Stimulated activated CD4-positive, alpha-beta T cell treated with anti-CD3 and anti-CD28 coated beads, Interleukin-12 subunit alpha, Interleukin-12 subunit beta, amount 100 ng/mL, for 4 hours (primary cell): ENCODE measurements at regions not wholly inside any gene's neighbourhood (a gene's known extent, or its start where the extent isn't known, plus 50 kb on each side); places are given as distances from the start of the nearest gene placed in this dataset.

Source experiments
- DNase-seq: peaks from one replicate; pipeline ENCODE4 v3.0.0-alpha.2; 2020

DNA sequence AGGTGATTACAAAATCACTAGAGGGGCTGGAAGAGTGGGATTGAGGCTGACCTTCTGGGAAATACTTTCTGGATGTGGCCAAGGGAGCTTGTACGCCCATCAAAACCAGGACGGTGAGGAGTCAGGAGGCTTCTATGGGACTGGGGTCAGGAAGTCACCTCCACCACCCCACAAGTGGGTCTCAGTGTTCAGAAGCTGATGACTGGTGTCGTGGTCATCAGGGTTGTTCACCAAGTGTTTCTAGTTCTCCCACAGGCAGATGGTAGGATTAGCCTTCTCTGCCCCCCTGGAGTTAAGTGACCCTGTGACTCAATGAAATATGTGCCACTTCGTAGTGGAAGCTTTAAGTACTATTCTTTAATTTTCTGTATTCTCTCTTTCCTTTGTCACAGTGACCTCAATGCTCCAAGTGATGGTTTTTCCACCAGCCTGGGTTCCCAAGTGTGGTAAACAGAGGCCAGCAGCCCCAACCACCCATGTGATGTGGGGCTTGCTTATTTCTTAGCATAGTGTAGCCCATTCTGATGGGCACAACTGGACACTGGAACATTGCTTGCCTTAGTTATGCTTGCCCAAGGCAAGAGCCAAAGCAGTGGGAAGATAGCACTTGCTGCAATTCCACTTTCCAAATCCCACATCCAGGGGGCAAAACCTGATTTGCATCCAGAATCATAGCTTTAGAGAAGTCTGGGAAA is 258.8 kb downstream of the CYP26B1 start:
- no peak for DNase-seq

DNA sequence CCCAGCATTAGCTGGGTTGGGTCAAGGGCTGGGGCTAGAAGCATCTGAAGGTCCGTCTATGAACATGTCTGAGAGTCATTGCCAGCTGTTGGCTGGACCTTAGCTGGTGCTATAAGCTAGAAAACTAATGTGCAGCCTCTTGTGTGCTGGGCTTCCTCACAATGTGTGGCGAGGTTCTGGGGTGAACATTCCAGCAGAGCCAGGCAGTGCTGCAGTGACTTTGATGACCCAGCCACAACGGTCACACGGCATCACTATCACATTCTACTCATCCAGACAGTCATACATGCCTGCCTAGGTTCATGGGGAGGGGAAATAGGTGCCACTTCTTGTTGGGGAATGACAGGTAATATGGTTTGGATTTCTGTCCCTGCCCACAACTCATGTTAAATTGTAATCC is 260.5 kb downstream of the CYP26B1 start:
- DNase-seq, result no peak

DNA sequence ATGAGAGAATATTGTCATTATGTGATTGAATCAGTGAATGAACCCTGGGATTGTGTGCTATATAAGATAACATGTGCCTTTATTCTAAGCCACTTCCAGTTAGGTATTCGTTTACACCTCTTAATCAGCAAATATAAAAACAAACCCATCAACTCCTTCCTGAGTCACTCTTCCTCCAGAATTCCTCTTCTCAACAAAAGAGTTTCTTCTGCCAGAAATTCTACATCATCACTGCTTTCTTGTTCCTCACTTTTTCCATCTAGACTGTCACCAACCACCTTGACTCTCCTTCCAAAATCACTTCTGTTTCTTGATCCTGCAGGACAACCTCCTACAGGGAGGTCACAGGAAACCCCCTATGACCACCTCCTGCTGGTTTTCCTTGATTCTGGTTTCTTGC is 261.4 kb downstream of the CYP26B1 start:
- DNase-seq, result no peak

DNA sequence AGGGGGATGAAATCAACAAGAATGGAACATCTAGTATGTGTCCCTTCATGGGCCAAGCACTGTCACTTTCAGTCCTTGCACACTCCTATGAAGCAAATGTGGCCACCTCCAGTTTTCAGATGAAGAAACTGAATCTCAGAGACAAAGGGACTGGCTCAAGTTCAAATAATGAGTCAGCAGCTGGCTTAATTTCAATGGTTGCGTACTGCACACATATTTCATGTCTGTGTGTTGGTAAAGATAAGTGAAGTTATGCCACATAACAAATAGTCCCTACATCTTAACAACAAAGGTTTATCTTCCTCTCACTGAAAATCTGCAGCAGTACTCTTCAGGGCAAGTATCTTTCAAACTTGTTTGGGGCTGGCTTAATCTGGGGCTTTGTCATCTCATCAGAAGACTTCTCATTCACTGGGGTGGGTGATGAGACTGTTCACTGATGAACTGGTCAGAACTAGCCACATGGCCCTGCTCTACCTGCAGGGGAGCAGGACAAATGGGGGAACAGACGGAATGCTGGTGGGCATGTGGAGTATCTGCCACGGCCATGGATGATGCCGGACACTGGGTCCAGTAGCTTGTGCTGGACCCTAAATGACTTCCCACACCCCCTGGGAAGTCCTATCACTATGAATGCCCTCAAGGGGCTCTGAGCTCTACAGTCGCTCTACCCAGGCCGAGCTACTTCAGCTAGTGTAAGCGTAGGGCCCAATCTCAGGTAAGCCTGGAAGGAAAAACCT is 263.2 kb downstream of the CYP26B1 start:
- DNase-seq, result no peak

DNA sequence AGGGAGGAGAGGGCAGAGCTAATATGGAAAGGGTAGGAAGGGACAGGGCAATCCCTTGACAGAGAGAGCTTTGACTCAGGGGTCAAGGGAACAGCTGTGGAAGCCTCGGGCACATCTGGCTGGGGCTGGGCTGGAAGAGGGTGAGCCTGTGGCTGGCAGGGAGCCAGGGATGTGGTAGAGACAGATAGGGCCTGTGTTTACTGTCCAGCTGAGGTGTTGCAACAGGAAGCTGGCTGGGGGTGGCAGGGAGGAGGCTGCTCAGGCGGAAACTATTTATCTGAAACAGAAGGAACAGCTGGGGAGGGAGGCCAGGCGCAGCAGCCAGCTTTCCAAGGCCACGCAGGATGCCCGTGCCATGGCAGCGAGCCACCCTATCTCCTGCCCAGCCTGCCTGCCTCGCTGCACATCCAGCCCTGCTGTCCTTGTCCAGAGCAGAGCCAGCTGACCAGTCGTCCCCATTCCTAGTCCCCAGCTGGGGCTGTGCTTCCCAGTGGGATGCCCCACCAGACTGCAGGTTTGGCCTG is 264.7 kb downstream of the CYP26B1 start:
- DNase-seq, result no peak

DNA sequence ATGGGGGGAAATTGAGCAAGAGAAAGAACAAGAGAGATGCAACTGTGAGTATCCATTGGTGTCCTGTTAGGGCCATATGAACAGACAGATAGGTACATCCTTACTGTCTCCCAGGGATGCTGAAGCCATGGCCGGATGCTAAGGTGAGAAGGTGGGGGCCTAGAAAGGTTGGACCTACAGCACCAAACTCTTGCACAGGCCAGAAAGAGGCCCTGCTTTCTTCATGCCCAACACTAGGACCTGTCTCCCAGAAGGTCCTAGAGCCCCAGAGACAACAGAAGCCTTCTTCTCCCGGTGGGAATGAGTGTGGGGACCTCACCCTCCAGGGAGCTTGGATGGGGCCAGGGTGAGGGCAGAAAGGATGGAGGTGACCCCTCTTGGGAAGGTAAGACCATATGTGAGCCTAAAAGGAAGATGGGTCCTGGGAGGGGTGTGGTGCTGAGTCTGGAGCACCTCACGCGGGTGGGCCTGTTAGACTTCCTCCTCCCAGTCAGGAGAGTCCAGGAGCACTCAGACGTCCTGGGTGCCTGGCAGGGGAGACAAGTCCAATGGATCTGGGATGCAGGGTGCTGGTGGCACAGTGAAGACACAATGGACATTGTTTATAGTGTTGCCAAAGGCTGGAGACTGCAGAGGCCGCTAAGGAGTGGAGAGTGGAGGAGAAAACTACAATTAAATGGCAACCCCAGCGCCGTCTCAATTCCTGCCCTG is 265.3 kb downstream of the CYP26B1 start:
- no peak for DNase-seq

DNA sequence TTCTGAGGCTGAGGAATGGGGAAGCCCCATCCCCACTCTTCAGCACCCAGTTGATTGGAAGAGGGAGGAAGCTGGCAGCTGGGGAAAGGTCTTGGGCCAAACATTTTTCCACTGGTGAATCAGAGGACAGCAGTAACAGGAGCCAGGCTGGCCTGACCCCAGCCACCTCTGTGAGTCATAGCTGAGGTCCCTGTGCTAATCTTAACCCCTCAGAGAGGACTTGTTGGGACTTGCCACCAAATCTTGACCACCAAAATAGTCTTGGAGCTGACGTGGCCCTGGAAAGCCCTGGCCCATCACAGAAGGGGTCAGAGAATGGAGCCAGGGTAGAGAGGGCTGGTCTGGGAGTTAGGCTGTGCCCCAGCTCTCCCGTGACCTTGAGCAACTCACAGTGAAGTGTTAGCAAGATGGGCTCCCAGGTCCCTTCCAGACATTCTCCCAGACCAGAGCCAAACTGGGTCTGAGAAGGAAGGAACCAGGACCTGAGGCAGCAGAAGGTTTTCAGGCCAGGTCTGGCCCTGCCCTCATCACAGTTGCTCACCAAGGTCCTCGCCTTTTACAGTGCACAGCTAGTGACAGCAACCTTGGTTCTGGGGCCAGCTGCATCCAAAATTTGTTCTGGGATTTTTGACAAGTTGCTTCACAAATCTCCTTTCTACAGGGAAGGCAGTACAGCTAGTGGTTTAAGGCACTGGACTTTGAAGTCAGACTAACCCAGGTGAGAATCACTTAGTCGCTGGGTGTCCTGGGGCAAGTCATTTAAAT is 266.6 kb downstream of the CYP26B1 start:
- DNase-seq, result no peak

DNA sequence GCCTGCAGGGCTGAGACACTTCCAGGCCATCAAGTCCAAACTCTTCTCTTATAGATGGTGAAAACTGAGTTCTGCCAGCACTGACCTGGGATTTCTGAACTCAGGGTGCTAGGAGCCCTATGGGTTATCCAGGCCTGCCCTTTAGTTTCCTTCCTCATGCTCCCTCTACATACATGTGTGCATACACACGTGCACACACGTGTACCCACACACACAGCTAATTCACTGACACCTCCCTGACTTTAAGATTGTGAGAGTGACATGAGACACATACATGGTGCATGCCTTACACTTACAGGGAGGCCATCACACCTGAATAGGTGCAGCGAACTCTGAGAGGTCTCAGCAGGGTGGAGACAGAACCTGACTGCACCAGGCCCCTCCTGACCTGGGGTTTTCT is 267.4 kb downstream of the CYP26B1 start:
- DNase-seq, result no peak

DNA sequence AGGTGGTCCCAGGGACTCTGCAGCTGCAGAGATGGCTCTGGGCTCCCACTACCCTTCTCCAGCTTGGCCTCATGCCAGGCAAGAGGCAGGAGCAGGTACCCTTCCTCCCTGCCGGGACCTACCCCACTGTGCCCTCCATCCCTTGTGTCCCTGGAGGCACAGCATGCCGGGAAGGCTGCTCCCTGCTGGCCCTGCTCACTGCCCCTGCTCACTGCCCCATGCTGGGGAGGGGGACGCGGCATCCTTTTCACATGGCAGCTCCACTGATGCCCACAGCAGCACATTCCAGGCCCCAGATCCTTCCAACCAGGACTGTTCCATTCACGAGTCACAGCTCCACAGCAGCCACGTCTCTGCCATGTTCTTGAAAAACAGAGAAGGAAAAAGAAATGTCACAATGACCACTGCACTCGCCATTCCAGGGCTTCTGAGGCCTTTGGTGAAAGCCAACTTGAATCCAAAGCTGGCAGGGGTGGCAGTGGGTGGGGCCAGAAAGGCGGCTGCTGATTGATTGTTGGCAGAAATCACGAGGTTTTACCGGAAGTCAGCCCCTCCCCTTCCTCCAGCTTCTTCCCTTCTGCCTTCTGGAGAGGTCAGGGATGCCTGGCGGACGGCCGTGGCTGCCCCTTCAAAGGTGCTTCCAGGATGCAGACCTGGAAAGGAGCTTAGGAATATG is 268.0 kb downstream of the CYP26B1 start:
- DNase-seq, result no peak

DNA sequence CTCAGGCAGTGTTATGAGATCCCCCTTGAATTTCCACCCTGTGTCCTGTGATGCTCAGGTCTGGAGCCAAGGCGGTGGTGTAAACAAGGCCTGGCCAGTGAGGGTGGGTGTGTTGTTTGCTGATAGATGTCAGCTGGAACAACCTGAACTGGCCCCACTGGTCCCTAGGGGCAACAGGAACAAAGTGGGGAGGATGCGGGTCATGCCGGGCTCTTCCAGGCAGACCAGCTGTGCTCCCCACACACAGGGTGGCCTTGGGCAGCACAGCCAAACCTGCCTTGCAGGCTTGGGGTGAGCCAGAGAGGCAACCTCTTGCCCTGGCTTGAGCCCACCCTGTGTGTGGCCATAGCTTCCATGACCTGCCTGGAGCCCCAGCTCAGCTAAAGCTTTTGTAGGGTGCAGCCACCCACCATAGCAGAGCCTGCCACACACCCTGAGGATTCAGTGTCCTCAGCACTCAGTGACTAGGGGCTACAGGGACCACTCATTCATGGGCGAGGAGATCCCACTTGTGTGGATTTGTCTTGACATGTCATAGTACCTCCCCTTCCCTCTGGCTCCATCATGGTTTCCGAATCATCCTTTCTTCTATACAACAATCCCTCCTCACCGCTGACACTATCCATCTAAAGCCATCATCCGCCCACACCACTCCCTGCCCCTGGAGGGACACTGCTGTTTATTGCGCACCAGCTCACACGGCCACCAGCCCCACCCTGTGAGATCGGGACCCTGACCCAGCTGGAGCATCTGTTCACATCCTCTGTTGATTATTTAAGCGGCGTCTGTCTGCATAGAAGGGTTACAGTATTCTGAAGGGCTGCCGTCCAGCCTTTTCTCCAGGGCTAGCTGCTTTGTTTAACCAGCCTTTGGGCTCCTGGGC is 268.8 kb downstream of the CYP26B1 start:
- no peak for DNase-seq

DNA sequence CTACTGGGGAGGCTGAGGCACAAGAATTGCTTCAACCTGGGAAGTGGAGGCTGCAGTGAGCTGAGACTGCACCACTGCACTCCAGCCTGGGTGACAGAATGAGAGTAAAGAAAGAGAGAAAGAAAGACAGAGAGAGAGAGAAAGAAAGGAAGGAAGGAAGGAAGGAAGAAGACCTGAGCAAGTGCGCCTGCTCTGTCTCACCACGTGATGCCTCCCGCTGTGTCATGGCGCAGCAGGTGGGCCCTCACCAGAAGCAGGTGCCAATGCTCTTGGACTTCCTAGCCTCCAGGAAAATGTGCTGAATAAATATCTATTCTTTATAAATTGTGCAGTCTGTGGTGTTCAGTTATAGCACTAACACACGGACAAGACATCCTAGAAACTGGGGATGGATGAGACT is 270.0 kb downstream of the CYP26B1 start:
- no peak for DNase-seq

DNA sequence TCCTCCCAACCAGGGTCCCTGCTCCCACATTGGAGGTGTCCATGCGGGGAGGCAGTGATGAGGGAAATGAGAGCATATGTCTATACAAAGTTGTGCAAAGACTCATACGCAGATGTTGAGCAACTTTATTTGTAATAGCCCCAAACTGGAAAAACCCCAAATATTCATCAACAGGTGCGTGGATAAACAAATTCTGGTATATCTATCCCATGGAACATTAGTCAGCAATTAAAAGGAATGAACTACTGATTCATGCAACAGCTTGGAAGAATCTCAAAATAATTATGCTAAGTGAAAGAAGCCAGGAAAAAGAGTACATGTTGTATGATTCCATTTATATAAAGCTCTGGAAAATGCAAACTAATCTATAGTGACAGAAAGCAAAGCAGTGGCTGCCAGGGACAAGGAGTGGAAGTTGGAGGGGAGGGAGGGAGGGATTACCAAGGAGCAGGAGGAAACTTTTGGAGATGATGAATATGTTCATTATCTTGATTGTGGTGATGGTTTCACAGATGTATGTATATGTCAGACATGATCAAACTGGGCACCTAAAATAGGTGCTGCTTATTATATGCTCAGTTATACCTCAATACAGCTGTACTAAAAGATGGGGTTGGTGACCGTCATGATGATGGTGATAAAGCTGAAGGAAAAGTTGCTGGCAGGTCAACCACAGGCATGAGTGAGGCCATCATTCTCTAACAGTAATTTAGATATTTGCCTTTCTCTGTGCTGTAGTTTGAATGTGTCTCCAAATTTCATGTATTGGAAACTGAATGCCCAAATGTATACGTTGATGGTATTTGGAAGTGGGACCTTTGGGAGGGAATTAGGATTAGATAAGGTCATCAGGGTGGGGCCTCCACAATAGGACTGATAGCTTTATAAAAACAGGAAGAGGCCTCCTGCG is 270.9 kb downstream of the CYP26B1 start:
- no peak for DNase-seq

DNA sequence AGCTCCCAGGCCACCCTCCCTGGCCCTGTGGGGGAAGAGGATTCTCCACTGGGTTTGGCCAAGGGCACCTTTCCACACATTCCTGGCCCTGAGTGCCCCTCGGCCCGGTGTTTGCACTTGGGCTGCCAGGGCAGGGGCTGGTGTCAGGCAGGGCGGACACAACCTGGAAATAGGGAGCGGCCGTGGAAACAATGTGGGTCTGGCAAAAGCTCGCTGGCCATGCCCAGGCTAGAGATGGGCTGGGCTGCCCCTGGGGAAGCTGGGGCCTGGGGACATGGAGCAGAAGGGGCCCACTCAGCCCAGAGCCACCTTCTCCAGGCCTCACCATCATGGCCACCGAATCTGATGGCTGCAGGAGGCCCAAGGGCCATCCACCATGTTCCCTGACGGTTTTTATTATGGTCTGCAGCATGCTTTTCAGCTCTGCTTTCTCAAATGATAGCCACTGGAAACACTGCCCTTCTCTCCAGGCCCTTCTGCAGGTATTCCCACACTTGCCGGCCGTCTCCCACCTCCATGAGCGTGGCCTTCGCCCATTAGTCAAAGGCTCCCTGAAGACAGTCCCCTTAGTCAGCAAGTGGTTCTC is 275.1 kb downstream of the CYP26B1 start:
- DNase-seq, result no peak

DNA sequence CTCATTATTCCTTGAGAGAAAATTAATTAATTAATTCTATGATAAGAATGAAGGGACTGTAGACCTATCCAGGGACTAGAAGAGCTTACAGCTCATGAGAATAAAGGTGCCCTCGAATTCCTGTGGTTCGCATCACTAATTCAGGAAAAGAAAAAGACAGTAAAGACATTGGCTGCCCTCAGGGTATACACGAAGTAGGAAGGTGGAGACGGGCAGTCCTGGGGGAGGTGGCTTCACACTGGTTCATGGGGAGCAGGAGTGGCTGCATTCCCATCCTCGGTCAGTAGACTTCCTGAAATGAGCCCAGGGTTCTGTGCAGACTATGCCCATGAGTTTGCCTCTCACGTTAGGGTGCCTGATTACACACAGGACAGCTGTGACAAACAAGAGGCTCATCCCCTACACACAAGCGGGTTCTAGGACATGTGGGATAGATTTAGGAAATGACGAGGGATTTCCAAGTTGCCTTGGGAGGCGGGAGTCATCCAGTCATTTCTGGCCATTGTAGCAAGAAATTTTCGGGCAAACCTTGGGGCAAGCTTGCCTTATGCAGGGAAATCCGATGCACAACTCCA is 282.2 kb downstream of the CYP26B1 start:
- no peak for DNase-seq

DNA sequence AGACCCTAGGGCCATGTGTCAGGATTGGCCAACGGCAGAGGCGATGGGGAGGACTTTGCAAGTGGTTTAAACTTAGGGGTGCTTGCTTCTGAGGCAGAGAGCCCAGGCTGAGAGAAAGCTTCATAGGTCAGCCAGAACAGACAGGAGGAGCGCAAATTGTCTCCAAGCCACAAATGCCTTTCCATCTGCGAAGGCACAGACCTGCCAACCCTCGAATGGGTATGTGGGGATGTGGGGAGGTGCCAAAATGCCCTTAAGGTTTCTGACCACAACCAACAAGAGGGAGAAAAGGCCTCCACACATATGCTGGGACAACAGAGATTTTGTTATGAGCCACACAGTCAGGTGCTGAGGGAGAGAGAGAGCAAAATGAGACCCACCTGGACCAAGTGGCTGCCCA is 283.6 kb downstream of the CYP26B1 start:
- DNase-seq, result no peak

DNA sequence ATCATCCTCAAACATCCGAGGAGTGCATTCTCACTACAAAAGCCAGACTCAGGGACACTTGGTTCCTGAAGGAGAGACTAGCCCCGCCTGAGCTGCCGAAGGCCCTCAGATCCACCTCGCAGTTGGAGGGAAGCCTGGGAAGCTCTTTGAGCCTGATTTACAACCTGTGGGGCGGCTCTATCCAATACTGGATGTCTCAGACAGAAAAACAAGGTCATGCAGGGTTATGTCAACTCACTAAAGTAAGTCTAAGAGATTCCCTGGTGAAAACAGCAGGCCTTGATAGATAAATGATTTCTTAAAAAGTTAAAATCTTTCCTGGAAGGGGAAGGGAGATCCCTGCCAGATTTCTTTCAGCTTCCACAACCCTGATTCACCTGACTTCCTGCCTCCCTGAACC is 284.3 kb downstream of the CYP26B1 start:
- no peak for DNase-seq

DNA sequence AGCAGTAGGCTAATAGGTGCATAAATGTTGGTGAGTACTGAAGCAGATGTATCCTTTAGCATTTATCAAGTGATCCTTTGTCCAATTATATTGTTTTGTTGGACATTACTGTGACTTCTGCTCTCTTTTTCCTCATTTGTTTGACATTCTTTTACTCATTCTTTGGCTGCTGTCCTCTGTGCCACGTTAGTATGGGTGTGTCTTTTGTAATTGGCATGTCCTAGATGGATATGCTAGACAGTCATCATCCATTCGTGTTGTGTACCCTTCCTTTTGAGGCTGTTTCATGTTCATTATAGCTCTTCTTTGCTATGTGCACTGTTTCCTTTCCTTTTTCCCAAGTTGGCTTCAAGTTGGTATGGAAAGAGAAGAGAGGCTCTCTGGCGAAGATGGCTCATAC is 284.7 kb downstream of the CYP26B1 start:
- no peak for DNase-seq

DNA sequence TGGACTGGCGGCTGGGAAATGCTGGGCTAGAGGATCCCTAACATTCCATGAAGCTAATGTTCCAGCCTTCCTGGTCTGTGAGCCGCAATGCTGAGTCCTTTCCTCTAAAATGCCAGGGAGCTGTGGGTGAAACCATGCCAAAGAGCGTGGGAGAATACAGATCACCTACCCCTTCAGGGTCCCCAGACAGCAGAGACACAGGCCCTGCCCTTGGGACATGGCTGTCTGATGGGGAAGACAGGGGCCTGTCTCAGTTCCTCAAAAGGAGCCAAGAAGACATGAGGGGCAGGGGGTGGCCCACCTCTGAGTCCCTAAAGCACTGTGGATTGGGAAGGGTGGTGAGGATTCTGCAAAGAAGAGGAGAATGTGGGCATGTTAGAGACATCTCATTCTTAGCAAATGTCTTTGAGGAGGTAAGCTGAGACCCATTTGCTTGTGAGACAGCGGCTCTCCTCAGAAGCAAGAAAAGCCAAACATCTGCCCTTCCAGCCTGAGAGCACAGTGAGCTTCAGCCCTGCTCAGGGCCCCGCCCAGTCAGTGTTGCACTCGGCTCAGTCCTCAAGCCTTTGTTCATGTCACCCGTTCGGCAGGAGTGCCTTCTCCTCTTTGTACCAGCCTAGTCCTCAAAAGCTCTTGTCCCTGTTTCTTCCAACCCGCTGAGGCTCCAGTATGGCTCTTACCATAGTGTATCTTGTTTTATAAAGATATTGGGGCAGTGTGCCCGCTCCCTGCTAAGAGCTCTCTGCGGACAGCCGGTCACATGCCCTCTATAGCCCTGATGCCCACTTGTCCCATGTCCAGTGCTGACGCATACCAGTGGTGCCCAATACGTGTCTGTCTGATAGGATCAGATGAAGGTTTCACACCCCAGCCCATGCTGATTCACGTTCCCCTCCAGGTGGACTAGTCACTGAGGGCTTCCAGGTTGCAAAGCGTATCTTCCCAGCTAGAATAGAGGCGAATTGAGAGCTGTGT is 286.2 kb downstream of the CYP26B1 start:
- no peak for DNase-seq
